ENCODE measurements at regions not wholly inside any gene's neighbourhood (a gene's known extent, or its start where the extent isn't known, plus 50 kb on each side); places are given as distances from the start of the nearest gene placed in this dataset.
A peak's percentile ranks its signal among the peaks of the same experiment; 100 is the strongest.

- peak; percentile 79 for DNase-seq (ENCODE audit: low read depth)
- no peak for TF ChIP-seq CTCF (conservative IDR thresholded peaks at IDR 0.05; ENCODE audit: control insufficient read depth, insufficient read depth, low read depth, low read length)
- no peak overlapping the region for H3K4me3 ChIP-seq (ENCODE audit: control insufficient read depth, low read depth, low read length)
Observed at GRCh38 chrX:68941385-68941952, 112.6 kb downstream of the EFNB1 start.

GRCh38 chrX:68940601-68941000 is 111.8 kb downstream of the EFNB1 start:
- DNase-seq (ENCODE audit: low read depth): peak; percentile 12
- no peak overlapping the region for H3K4me3 ChIP-seq (ENCODE audit: control insufficient read depth, low read depth, low read length)
- no peak for TF ChIP-seq CTCF (conservative IDR thresholded peaks at IDR 0.05; ENCODE audit: control insufficient read depth, insufficient read depth, low read depth, low read length)

- H3K4me3 ChIP-seq (ENCODE audit: control insufficient read depth, low read depth, low read length): no peak overlapping the region
- TF ChIP-seq CTCF (conservative IDR thresholded peaks at IDR 0.05; ENCODE audit: control insufficient read depth, insufficient read depth, low read depth, low read length): no peak
- no peak for DNase-seq (ENCODE audit: low read depth)
Observed at GRCh38 chrX:68939868-68940267, 111.0 kb downstream of the EFNB1 start.

GRCh38 chrX:68938244-68939004 is 109.6 kb downstream of the EFNB1 start:
- no peak for TF ChIP-seq CTCF (conservative IDR thresholded peaks at IDR 0.05; ENCODE audit: control insufficient read depth, insufficient read depth, low read depth, low read length)
- peak; percentile 81 for DNase-seq (ENCODE audit: low read depth)
- H3K4me3 ChIP-seq (ENCODE audit: control insufficient read depth, low read depth, low read length): no peak overlapping the region

GRCh38 chrX:68937581-68937980 is 108.8 kb downstream of the EFNB1 start:
- no peak for TF ChIP-seq CTCF (conservative IDR thresholded peaks at IDR 0.05; ENCODE audit: control insufficient read depth, insufficient read depth, low read depth, low read length)
- H3K4me3 ChIP-seq (ENCODE audit: control insufficient read depth, low read depth, low read length): no peak overlapping the region
- no peak for DNase-seq (ENCODE audit: low read depth)

- no peak overlapping the region for H3K4me3 ChIP-seq (ENCODE audit: control insufficient read depth, low read depth, low read length)
- peak; percentile 94 for DNase-seq (ENCODE audit: low read depth)
- no peak for TF ChIP-seq CTCF (conservative IDR thresholded peaks at IDR 0.05; ENCODE audit: control insufficient read depth, insufficient read depth, low read depth, low read length)
Observed at GRCh38 chrX:68936608-68937007, 107.8 kb downstream of the EFNB1 start.
